SK-N-SH (cell line): ENCODE measurements at regions not wholly inside any gene's neighbourhood (a gene's known extent, or its start where the extent isn't known, plus 50 kb on each side); places are given as distances from the start of the nearest gene placed in this dataset.

Source experiments
- CTCF ChIA-PET: fragments of 300-600, 350-600 bp; formaldehyde crosslinking; extraction: SDS; loops from one replicate; lab custom pipeline; 2021; lab: Yijun Ruan, JAX
- POLR2A ChIA-PET: fragments of 350-600 bp; sonication (Branson Sonifier 250); formaldehyde crosslinking; extraction: SDS; loops from one replicate; lab custom pipeline; 2020; ENCODE audit warnings: antibody characterized with exemption, inconsistent platforms; lab: Yijun Ruan, JAX
- DNase-seq: peaks from one replicate; pipeline ENCODE4 v3.0.0; 2012
- H2AFZ ChIP-seq: fragments of 200-600 bp; sonication (generic); 2 replicates; pipeline ENCODE4 v1.8.1; 2016; ENCODE audit warnings: antibody characterized with exemption, mild to moderate bottlenecking, low read depth
- H3F3A ChIP-seq: fragments of 200-600 bp; sonication (generic); replicated peaks from 2 replicates; pipeline ENCODE3; 2016; ENCODE audit warnings: antibody characterized with exemption, mild to moderate bottlenecking; ENCODE audit not compliant: insufficient read depth
- H3K27ac ChIP-seq, 2 experiments: fragments of 200-500 bp in 1 of 2; fragments of 200-600 bp in 1 of 2; sonication (Bioruptor generic) in 1 of 2; sonication (generic), shearing (Covaris generic) in 1 of 2; 2 replicates each; pipeline versions ENCODE4 v1.5.1 to v1.6.1; 2014 to 2016; ENCODE audit warnings: low read depth in 2 of 2, inconsistent platforms in 1 of 2, low read length in 1 of 2, mild to moderate bottlenecking in 1 of 2, mixed read lengths in 1 of 2
- H3K27me3 ChIP-seq: fragments of 200-600 bp; sonication (generic), shearing (Covaris generic); 2 replicates; pipeline ENCODE4 v1.6.1; 2016; ENCODE audit warnings: mixed run types; ENCODE audit not compliant: insufficient read depth
- H3K36me3 ChIP-seq, 2 experiments: fragments of 200-500 bp in 1 of 2; fragments of 200-600 bp in 1 of 2; sonication (Bioruptor generic) in 1 of 2; sonication (generic) in 1 of 2; replicated peaks in 1 of 2; 2 replicates each; pipeline versions ENCODE3 to v1.5.1; 2014 to 2016; ENCODE audit warnings: low read length in 1 of 2, mild to moderate bottlenecking in 1 of 2; ENCODE audit not compliant: insufficient read depth in 2 of 2, control insufficient read depth in 1 of 2
- H3K4me1 ChIP-seq, 2 experiments: fragments of 200-500 bp in 1 of 2; fragments of 200-600 bp in 1 of 2; sonication (Bioruptor generic) in 1 of 2; sonication (generic), shearing (Covaris generic) in 1 of 2; 2 replicates each; pipeline versions ENCODE4 v1.5.1 to v1.6.1; 2014 to 2016; ENCODE audit warnings: low read depth in 1 of 2, low read length in 1 of 2, mixed run types in 1 of 2; ENCODE audit not compliant: insufficient read depth in 2 of 2, control insufficient read depth in 1 of 2
- H3K4me2 ChIP-seq: fragments of 200-600 bp; sonication (generic), shearing (Covaris generic); 2 replicates; pipeline ENCODE4 v1.6.1; 2017; ENCODE audit warnings: mixed run types
- H3K4me3 ChIP-seq, 2 experiments: fragments of 200-500 bp in 1 of 2; fragments of 200-600 bp in 1 of 2; sonication (Bioruptor generic) in 1 of 2; sonication (generic), shearing (Covaris generic) in 1 of 2; 2 replicates each; pipeline versions ENCODE4 v1.5.1 to v1.8.1; 2014 to 2016; ENCODE audit warnings: low read depth in 2 of 2, inconsistent platforms in 1 of 2, low read length in 1 of 2, mild to moderate bottlenecking in 1 of 2, mixed read lengths in 1 of 2, moderate library complexity in 1 of 2
- H3K79me2 ChIP-seq: fragments of 200-600 bp; sonication (generic); 2 replicates; pipeline ENCODE4 v1.8.1; 2017; ENCODE audit warnings: mild to moderate bottlenecking; ENCODE audit not compliant: insufficient read depth
- H3K9ac ChIP-seq: fragments of 200-600 bp; sonication (generic); 2 replicates; pipeline ENCODE4 v1.6.1; 2017; ENCODE audit warnings: mixed run types
- H3K9me2 ChIP-seq: fragments of 200-600 bp; sonication (generic); 2 replicates; pipeline ENCODE4 v1.6.1; 2017; ENCODE audit warnings: mixed run types
- H3K9me3 ChIP-seq: fragments of 200-600 bp; sonication (generic); 2 replicates; pipeline ENCODE4 v1.6.1; 2017; ENCODE audit warnings: mixed run types, mild to moderate bottlenecking, moderate library complexity
- H4K20me1 ChIP-seq: fragments of 200-600 bp; sonication (generic); 2 replicates; pipeline ENCODE4 v1.6.1; 2017; ENCODE audit warnings: mild to moderate bottlenecking, mixed run types; ENCODE audit not compliant: insufficient read depth
- EZH2phosphoT487 ChIP-seq: fragments of 200-600 bp; sonication (generic); IDR thresholded peaks from 2 replicates; pipeline ENCODE4 v1.6.1; 2017; ENCODE audit warnings: low read depth, mixed run types, mild to moderate bottlenecking, antibody characterized with exemption, moderate library complexity, borderline replicate concordance
- FOSL2 ChIP-seq: IDR thresholded peaks from 2 replicates; pipeline ENCODE4 v1.4.0; 2012; ENCODE audit warnings: low read depth, mild to moderate bottlenecking, moderate library complexity, borderline replicate concordance
- GABPA ChIP-seq: IDR thresholded peaks from 2 replicates; pipeline ENCODE4 v1.4.0; 2012; ENCODE audit warnings: low read depth, mild to moderate bottlenecking
- GATA2 ChIP-seq: sonication (generic); formaldehyde crosslinking; IDR thresholded peaks from 2 replicates; pipeline ENCODE4 v1.5.0; 2020; ENCODE audit warnings: mild to moderate bottlenecking, missing genetic modification reagents
- MXI1 ChIP-seq: IDR thresholded peaks from 2 replicates; pipeline ENCODE4 v1.6.1; 2012; ENCODE audit warnings: mild to moderate bottlenecking, low read depth, low read length, improper control_type of control experiment
- NRF1 ChIP-seq: IDR thresholded peaks from 2 replicates; pipeline ENCODE4 v1.6.1; 2012; ENCODE audit warnings: low read depth, mild to moderate bottlenecking, low read length
- POLR2AphosphoS5 ChIP-seq: IDR thresholded peaks from 2 replicates; pipeline ENCODE4 v1.6.1; 2012; ENCODE audit warnings: low read depth, low read length
- SIN3A ChIP-seq: IDR thresholded peaks from 2 replicates; pipeline ENCODE4 v1.6.1; 2012; ENCODE audit warnings: low read depth, mild to moderate bottlenecking, low read length, moderate library complexity, borderline replicate concordance
- TCF12 ChIP-seq: IDR thresholded peaks from 2 replicates; pipeline ENCODE4 v1.4.0; 2012
- TEAD4 ChIP-seq: IDR thresholded peaks from 2 replicates; pipeline ENCODE4 v1.4.0; 2012; ENCODE audit warnings: mild to moderate bottlenecking, borderline replicate concordance; ENCODE audit not compliant: insufficient read depth
- WGBS: methylation state at CpG from one replicate; pipeline ENCODE4 v1.1.6; 2017; ENCODE audit warnings: low lambda C conversion rate; 5-methylcytosine and 5-hydroxymethylcytosine counted together
- TF ChIP-seq, protein P1 (sequence below): IDR thresholded peaks from 2 replicates; pipeline ENCODE4 v1.4.0; 2012; ENCODE audit warnings: low read depth
- TF ChIP-seq, protein P2 (sequence below): IDR thresholded peaks from 2 replicates; pipeline ENCODE4 v1.4.0; 2012; ENCODE audit warnings: low read depth, borderline replicate concordance
- TF ChIP-seq, protein P3 (sequence below): fragments of 150-350 bp; IDR thresholded peaks from 2 replicates; pipeline ENCODE4 v1.6.1; 2016; ENCODE audit warnings: mild to moderate bottlenecking, low read depth, low read length
- TF ChIP-seq, protein P4 (sequence below): fragments of 200-600 bp; sonication (generic); IDR thresholded peaks from 2 replicates; pipeline ENCODE4 v1.6.1; 2017; ENCODE audit warnings: antibody characterized with exemption, mild to moderate bottlenecking, moderate library complexity

DNA sequence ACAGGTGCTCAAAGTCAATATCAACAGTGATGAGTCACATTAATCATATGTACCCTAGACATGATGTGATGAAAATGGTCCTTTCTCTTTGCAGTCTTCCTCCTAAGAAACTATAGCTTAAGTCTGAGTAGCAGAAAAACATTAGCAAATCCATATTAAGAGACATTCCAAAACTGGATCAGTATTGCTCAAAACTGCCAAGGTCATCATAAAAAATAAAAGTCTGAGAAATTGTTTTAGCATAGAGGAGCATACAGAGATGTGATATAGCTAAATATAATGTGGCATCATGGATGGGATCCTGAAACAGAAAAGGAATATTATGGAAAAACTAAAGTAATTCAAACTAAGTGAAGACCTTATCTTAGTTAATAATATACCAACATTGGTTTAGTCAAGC is 1316.1 kb downstream of the SUCLG1 start:
- Histone ChIP-seq H3K4me3 (no peak overlapping the region), H3K27ac (no peak overlapping the region), H3K4me2 (no peak overlapping the region), H3K9me3 (no peaks in the 10 kb centered on the region), H3K27me3 (no peaks in the 10 kb centered on the region)
- POLR2A ChIA-PET: no interaction called here
- TF ChIP-seq MXI1 (no peak), POLR2AphosphoS5 (no peak)
- TF ChIP-seq, all 33 proteins: peak for 0
- no peaks in the 10 kb centered on the region for H3K36me3 ChIP-seq
- H3K9me2 ChIP-seq: no peaks in the 10 kb centered on the region
- CTCF ChIA-PET: no interaction called here
- no peak for DNase-seq
- H3F3A ChIP-seq: no peaks in the 10 kb centered on the region
- H3K9ac ChIP-seq: no peak overlapping the region
- no peaks in the 10 kb centered on the region for H3K4me1 ChIP-seq
- H4K20me1 ChIP-seq: no peaks in the 10 kb centered on the region
- no peak overlapping the region for H2AFZ ChIP-seq
- no peaks in the 10 kb centered on the region; the same call in 1 of the 2 replicates for H3K79me2 ChIP-seq

DNA sequence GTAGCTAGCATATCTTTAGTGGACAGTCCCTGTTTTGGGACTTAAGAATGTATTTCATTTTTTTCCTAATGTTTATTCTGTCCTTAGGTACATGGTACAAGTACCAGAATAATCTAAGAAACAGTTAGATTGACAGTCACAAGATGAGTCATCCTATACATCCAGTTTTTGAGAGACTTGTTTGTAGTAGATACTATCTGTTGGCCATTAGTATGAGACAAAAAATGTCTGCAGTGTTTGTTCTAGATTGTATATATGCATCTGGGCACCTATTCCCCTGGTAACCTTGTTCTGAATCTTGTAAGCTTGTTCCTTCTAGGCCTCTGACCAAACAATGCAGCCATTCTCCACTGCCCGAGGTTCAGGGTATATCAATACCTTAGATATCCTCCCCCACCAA is 1343.5 kb downstream of the SUCLG1 start:
- ChIA-PET CTCF (interaction anchor here (1.5 kb wide), 1 partner anchor 18 kb away, joined by 3 read pairs; no protein-coding TSS in a partner anchor), POLR2A (no interaction called here)
- TF ChIP-seq FOSL2 (no peak), GABPA (no peak), GATA2 (CRISPR knock-in tag) (no peak), NRF1 (no peak), SIN3A (no peak), EZH2phosphoT487 (no peak), TCF12 (no peak), TEAD4 (no peak)
- TF ChIP-seq, protein P1, sequence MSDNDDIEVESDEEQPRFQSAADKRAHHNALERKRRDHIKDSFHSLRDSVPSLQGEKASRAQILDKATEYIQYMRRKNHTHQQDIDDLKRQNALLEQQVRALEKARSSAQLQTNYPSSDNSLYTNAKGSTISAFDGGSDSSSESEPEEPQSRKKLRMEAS: no peak

DNA sequence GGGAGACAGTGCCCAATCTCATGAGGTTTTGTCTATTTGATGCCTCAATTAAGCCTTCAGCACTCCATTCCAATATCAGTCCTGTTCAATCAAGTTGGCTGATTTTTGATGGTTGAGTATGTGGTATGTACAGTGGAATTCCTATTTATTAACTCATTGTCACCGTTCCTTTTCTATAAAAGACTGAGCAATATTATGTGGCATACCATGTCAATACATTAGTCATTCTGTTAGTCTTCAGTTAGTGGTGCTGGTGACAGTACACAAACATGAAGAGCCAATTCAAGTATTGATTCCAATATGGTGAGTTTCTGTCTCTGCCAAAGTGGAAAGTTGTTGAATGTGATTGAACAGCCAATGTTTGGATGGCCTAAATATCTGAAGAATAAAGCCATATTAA is 1343.9 kb downstream of the SUCLG1 start:
- Histone ChIP-seq H3K27me3 (no peaks in the 10 kb centered on the region), H3K4me2 (no peak overlapping the region), H3F3A (no peaks in the 10 kb centered on the region), H2AFZ (no peak overlapping the region), H3K4me3 (no peak overlapping the region), H3K36me3 (no peaks in the 10 kb centered on the region), H3K9me2 (no peaks in the 10 kb centered on the region), H3K27ac (no peak overlapping the region), H3K9ac (no peak overlapping the region), H4K20me1 (no peaks in the 10 kb centered on the region), H3K9me3 (no peaks in the 10 kb centered on the region), H3K79me2 (no peaks in the 10 kb centered on the region), H3K4me1 (no peaks in the 10 kb centered on the region)
- ChIA-PET CTCF (interaction anchor here (1.5 kb wide), 1 partner anchor 18 kb away, joined by 3 read pairs; no protein-coding TSS in a partner anchor), POLR2A (no interaction called here)
- no peak for DNase-seq
- WGBS: 5% methylated on average over 1 of the region's 1 CpG
- TF ChIP-seq, protein P2, sequence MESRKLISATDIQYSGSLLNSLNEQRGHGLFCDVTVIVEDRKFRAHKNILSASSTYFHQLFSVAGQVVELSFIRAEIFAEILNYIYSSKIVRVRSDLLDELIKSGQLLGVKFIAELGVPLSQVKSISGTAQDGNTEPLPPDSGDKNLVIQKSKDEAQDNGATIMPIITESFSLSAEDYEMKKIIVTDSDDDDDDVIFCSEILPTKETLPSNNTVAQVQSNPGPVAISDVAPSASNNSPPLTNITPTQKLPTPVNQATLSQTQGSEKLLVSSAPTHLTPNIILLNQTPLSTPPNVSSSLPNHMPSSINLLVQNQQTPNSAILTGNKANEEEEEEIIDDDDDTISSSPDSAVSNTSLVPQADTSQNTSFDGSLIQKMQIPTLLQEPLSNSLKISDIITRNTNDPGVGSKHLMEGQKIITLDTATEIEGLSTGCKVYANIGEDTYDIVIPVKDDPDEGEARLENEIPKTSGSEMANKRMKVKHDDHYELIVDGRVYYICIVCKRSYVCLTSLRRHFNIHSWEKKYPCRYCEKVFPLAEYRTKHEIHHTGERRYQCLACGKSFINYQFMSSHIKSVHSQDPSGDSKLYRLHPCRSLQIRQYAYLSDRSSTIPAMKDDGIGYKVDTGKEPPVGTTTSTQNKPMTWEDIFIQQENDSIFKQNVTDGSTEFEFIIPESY: no peak
- TF ChIP-seq, protein P3, sequence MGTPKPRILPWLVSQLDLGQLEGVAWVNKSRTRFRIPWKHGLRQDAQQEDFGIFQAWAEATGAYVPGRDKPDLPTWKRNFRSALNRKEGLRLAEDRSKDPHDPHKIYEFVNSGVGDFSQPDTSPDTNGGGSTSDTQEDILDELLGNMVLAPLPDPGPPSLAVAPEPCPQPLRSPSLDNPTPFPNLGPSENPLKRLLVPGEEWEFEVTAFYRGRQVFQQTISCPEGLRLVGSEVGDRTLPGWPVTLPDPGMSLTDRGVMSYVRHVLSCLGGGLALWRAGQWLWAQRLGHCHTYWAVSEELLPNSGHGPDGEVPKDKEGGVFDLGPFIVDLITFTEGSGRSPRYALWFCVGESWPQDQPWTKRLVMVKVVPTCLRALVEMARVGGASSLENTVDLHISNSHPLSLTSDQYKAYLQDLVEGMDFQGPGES: no peak
- TF ChIP-seq, protein P1: no peak
- no peak for TF ChIP-seq EZH2phosphoT487
- TF ChIP-seq, protein P4, sequence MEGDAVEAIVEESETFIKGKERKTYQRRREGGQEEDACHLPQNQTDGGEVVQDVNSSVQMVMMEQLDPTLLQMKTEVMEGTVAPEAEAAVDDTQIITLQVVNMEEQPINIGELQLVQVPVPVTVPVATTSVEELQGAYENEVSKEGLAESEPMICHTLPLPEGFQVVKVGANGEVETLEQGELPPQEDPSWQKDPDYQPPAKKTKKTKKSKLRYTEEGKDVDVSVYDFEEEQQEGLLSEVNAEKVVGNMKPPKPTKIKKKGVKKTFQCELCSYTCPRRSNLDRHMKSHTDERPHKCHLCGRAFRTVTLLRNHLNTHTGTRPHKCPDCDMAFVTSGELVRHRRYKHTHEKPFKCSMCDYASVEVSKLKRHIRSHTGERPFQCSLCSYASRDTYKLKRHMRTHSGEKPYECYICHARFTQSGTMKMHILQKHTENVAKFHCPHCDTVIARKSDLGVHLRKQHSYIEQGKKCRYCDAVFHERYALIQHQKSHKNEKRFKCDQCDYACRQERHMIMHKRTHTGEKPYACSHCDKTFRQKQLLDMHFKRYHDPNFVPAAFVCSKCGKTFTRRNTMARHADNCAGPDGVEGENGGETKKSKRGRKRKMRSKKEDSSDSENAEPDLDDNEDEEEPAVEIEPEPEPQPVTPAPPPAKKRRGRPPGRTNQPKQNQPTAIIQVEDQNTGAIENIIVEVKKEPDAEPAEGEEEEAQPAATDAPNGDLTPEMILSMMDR: no peak

More for the DNA sequence above, 1343.5 kb downstream of the SUCLG1 start:
- no peak overlapping the region for H3K27ac ChIP-seq
- no peaks in the 10 kb centered on the region for H3K9me2 ChIP-seq
- H4K20me1 ChIP-seq: no peaks in the 10 kb centered on the region
- no peaks in the 10 kb centered on the region for H3K36me3 ChIP-seq
- no peaks in the 10 kb centered on the region for H3K9me3 ChIP-seq
- H3K4me3 ChIP-seq: no peak overlapping the region
- 0% methylated on average over 1 of the region's 1 CpG for WGBS
- H3K4me1 ChIP-seq: no peaks in the 10 kb centered on the region
- no peak overlapping the region for H3K4me2 ChIP-seq
- H3K27me3 ChIP-seq: no peaks in the 10 kb centered on the region
- H2AFZ ChIP-seq: no peak overlapping the region
- no peak for DNase-seq
- no peak overlapping the region for H3K9ac ChIP-seq
- no peaks in the 10 kb centered on the region for H3K79me2 ChIP-seq
- H3F3A ChIP-seq: no peaks in the 10 kb centered on the region
